ENCODE measurements at regions not wholly inside any gene's neighbourhood (a gene's known extent, or its start where the extent isn't known, plus 50 kb on each side); places are given as distances from the start of the nearest gene placed in this dataset.

- TF ChIP-seq ZNF274 (IDR thresholded peaks at IDR 0.05; ENCODE audit: low read depth, low read length), result no peak
- TF ChIP-seq YY1 (IDR thresholded peaks at IDR 0.05; ENCODE audit: insufficient read depth, insufficient read length), result no peak
- TF ChIP-seq SUZ12 (IDR thresholded peaks at IDR 0.05; ENCODE audit: extremely low read depth, insufficient read depth, insufficient read length), result no peak
Observed at GRCh38 chr6:80618953-80619352, 512.5 kb downstream of the BCKDHB start.

All from NT2/D1 (cell line).